ENCODE measurements at regions not wholly inside any gene's neighbourhood (a gene's known extent, or its start where the extent isn't known, plus 50 kb on each side); places are given as distances from the start of the nearest gene placed in this dataset.
"Not testable (repeated sequence)": the region's sequence is repeated elsewhere in the genome, so short reads cannot be mapped to it uniquely, and the experiment has no call there.

- not testable (repeated sequence) for H4K91ac ChIP-seq (ENCODE audit: low read depth, low read length, poor library complexity); H4K8ac ChIP-seq (ENCODE audit: low read depth, low read length); H3K27ac ChIP-seq (replicated peaks; ENCODE audit: low read length); H3K4ac ChIP-seq (ENCODE audit: low read length); H2AK5ac ChIP-seq (ENCODE audit: low read depth, low read length); H3K4me1 ChIP-seq (ENCODE audit: control insufficient read depth in 2 of 2, insufficient read depth in 1 of 2, low read depth in 1 of 2, low read length in 2 of 2); H3K4me2 ChIP-seq (ENCODE audit: insufficient read depth, low read length, poor library complexity, severe bottlenecking); H2BK15ac ChIP-seq (ENCODE audit: low read length); H3K9ac ChIP-seq (ENCODE audit: low read depth, low read length, poor library complexity); H3K23ac ChIP-seq (ENCODE audit: low read depth, low read length, poor library complexity); H3K27me3 ChIP-seq (ENCODE audit: control insufficient read depth in 3 of 3, insufficient read depth in 3 of 3, low read depth in 1 of 3, low read length in 3 of 3); H2BK5ac ChIP-seq (ENCODE audit: low read length); H2AFZ ChIP-seq (ENCODE audit: low read length); H3K9me3 ChIP-seq (replicated peaks in 1 of 2; ENCODE audit: control insufficient read depth in 2 of 2, insufficient read depth in 1 of 2, low read depth in 1 of 2, low read length in 2 of 2); H3K79me1 ChIP-seq (ENCODE audit: low read depth, low read length); H3K36me3 ChIP-seq (replicated peaks in 1 of 2; ENCODE audit: control insufficient read depth in 2 of 2, insufficient read depth in 2 of 2, low read length in 2 of 2); DNase-seq (ENCODE audit: low spot score); H3K4me3 ChIP-seq (ENCODE audit: low read length in 2 of 2); H2BK12ac ChIP-seq (ENCODE audit: low read length); H2BK120ac ChIP-seq (ENCODE audit: low read depth, low read length)
- Histone ChIP-seq H3K18ac (ENCODE audit: low read length) (peak overlapping the region; percentile 17), H3K14ac (ENCODE audit: low read length) (peak overlapping the region; percentile 71)
- no CpG with 5 or more reads among the region's 46 CpGs for WGBS, 2 donors (ENCODE audit: extremely low coverage in 2 of 2, insufficient read length in 2 of 2, insufficient replicate concordance in 1 of 2)
Observed at GRCh38 chr10:65053831-65054351, 1532.7 kb downstream of the REEP3 start.

- not testable (repeated sequence) for H2AFZ ChIP-seq (ENCODE audit: low read length)
- no CpG with 5 or more reads among the region's 12 CpGs for WGBS, 2 donors (ENCODE audit: extremely low coverage in 2 of 2, insufficient read length in 2 of 2, insufficient replicate concordance in 1 of 2)
Observed at GRCh38 chr10:65054701-65055100, 1533.5 kb downstream of the REEP3 start.

GRCh38 chr10:65065278-65065677, 1544.1 kb downstream of the REEP3 start:
- no peak overlapping the region for H2BK120ac ChIP-seq (ENCODE audit: low read depth, low read length)
- WGBS, 2 donors (ENCODE audit: extremely low coverage in 2 of 2, insufficient read length in 2 of 2, insufficient replicate concordance in 1 of 2) = no CpG with 5 or more reads among the region's 1 CpG

More at GRCh38 chr10:65054701-65055100, 1533.5 kb downstream of the REEP3 start:
- not testable (repeated sequence) for H2BK15ac ChIP-seq (ENCODE audit: low read length); H3K4me3 ChIP-seq (ENCODE audit: low read length in 2 of 2); H3K4me2 ChIP-seq (ENCODE audit: insufficient read depth, low read length, poor library complexity, severe bottlenecking); H2AK5ac ChIP-seq (ENCODE audit: low read depth, low read length); H3K79me1 ChIP-seq (ENCODE audit: low read depth, low read length); H2BK5ac ChIP-seq (ENCODE audit: low read length); H3K36me3 ChIP-seq (replicated peaks in 1 of 2; ENCODE audit: control insufficient read depth in 2 of 2, insufficient read depth in 2 of 2, low read length in 2 of 2); DNase-seq (ENCODE audit: low spot score); H3K9ac ChIP-seq (ENCODE audit: low read depth, low read length, poor library complexity); H3K14ac ChIP-seq (ENCODE audit: low read length); H3K9me3 ChIP-seq (replicated peaks in 1 of 2; ENCODE audit: control insufficient read depth in 2 of 2, insufficient read depth in 1 of 2, low read depth in 1 of 2, low read length in 2 of 2); H4K91ac ChIP-seq (ENCODE audit: low read depth, low read length, poor library complexity); H2BK120ac ChIP-seq (ENCODE audit: low read depth, low read length); H3K27me3 ChIP-seq (ENCODE audit: control insufficient read depth in 3 of 3, insufficient read depth in 3 of 3, low read depth in 1 of 3, low read length in 3 of 3); H3K27ac ChIP-seq (replicated peaks; ENCODE audit: low read length); H3K4me1 ChIP-seq (ENCODE audit: control insufficient read depth in 2 of 2, insufficient read depth in 1 of 2, low read depth in 1 of 2, low read length in 2 of 2); H3K23ac ChIP-seq (ENCODE audit: low read depth, low read length, poor library complexity); H3K4ac ChIP-seq (ENCODE audit: low read length); H2BK12ac ChIP-seq (ENCODE audit: low read length); H3K18ac ChIP-seq (ENCODE audit: low read length); H4K8ac ChIP-seq (ENCODE audit: low read depth, low read length)

GRCh38 chr10:65083222-65083621, 1562.0 kb downstream of the REEP3 start:
- H3K9ac ChIP-seq (ENCODE audit: low read depth, low read length, poor library complexity) = no peak overlapping the region
- no peak overlapping the region for H3K4me2 ChIP-seq (ENCODE audit: insufficient read depth, low read length, poor library complexity, severe bottlenecking)
- no peak overlapping the region for H4K91ac ChIP-seq (ENCODE audit: low read depth, low read length, poor library complexity)
- no peaks in the 10 kb centered on the region for H3K79me1 ChIP-seq (ENCODE audit: low read depth, low read length)
- no peak for DNase-seq (ENCODE audit: low spot score)
- no peaks in the 10 kb centered on the region for H3K27me3 ChIP-seq (ENCODE audit: control insufficient read depth in 3 of 3, insufficient read depth in 3 of 3, low read depth in 1 of 3, low read length in 3 of 3)
- H3K14ac ChIP-seq (ENCODE audit: low read length) = no peak overlapping the region
- no peaks in the 10 kb centered on the region for H3K36me3 ChIP-seq (replicated peaks in 1 of 2; ENCODE audit: control insufficient read depth in 2 of 2, insufficient read depth in 2 of 2, low read length in 2 of 2)
- peak overlapping the region in 1 of 2 donors; percentile 15 for H3K4me3 ChIP-seq (ENCODE audit: low read length in 2 of 2)
- no peak overlapping the region for H2AK5ac ChIP-seq (ENCODE audit: low read depth, low read length)
- no CpG with 5 or more reads among the region's 6 CpGs for WGBS, 2 donors (ENCODE audit: extremely low coverage in 2 of 2, insufficient read length in 2 of 2, insufficient replicate concordance in 1 of 2)
- no peak overlapping the region for H3K27ac ChIP-seq (replicated peaks; ENCODE audit: low read length)
- H4K8ac ChIP-seq (ENCODE audit: low read depth, low read length) = no peak overlapping the region
- H2AFZ ChIP-seq (ENCODE audit: low read length) = no peak overlapping the region
- H3K9me3 ChIP-seq (replicated peaks in 1 of 2; ENCODE audit: control insufficient read depth in 2 of 2, insufficient read depth in 1 of 2, low read depth in 1 of 2, low read length in 2 of 2) = peaks cover 2 to 8% of the 10 kb centered on the region in 2 donors
- H3K4me1 ChIP-seq (ENCODE audit: control insufficient read depth in 2 of 2, insufficient read depth in 1 of 2, low read depth in 1 of 2, low read length in 2 of 2) = no peaks in the 10 kb centered on the region
- no peak overlapping the region for H2BK5ac ChIP-seq (ENCODE audit: low read length)
- H3K23ac ChIP-seq (ENCODE audit: low read depth, low read length, poor library complexity) = no peak overlapping the region
- H3K4ac ChIP-seq (ENCODE audit: low read length) = no peak overlapping the region
- H2BK120ac ChIP-seq (ENCODE audit: low read depth, low read length) = no peak overlapping the region
- no peak overlapping the region for H2BK15ac ChIP-seq (ENCODE audit: low read length)
- peak overlapping the region; percentile 89 for H3K18ac ChIP-seq (ENCODE audit: low read length)
- no peak overlapping the region for H2BK12ac ChIP-seq (ENCODE audit: low read length)

More at GRCh38 chr10:65065278-65065677, 1544.1 kb downstream of the REEP3 start:
- Histone ChIP-seq H3K23ac (ENCODE audit: low read depth, low read length, poor library complexity) (no peak overlapping the region), H4K8ac (ENCODE audit: low read depth, low read length) (no peak overlapping the region), H2BK15ac (ENCODE audit: low read length) (no peak overlapping the region), H3K14ac (ENCODE audit: low read length) (no peak overlapping the region), H3K4me1 (ENCODE audit: control insufficient read depth in 2 of 2, insufficient read depth in 1 of 2, low read depth in 1 of 2, low read length in 2 of 2) (no peaks in the 10 kb centered on the region), H2BK12ac (ENCODE audit: low read length) (no peak overlapping the region), H2AFZ (ENCODE audit: low read length) (no peak overlapping the region), H2AK5ac (ENCODE audit: low read depth, low read length) (no peak overlapping the region), H3K18ac (ENCODE audit: low read length) (no peak overlapping the region), H3K9me3 (replicated peaks in 1 of 2; ENCODE audit: control insufficient read depth in 2 of 2, insufficient read depth in 1 of 2, low read depth in 1 of 2, low read length in 2 of 2) (no peaks in the 10 kb centered on the region), H4K91ac (ENCODE audit: low read depth, low read length, poor library complexity) (no peak overlapping the region), H3K4me3 (ENCODE audit: low read length in 2 of 2) (no peak overlapping the region), H3K9ac (ENCODE audit: low read depth, low read length, poor library complexity) (no peak overlapping the region), H3K27ac (replicated peaks; ENCODE audit: low read length) (no peak overlapping the region), H2BK5ac (ENCODE audit: low read length) (no peak overlapping the region), H3K79me1 (ENCODE audit: low read depth, low read length) (no peaks in the 10 kb centered on the region), H3K36me3 (replicated peaks in 1 of 2; ENCODE audit: control insufficient read depth in 2 of 2, insufficient read depth in 2 of 2, low read length in 2 of 2) (no peaks in the 10 kb centered on the region), H3K27me3 (ENCODE audit: control insufficient read depth in 3 of 3, insufficient read depth in 3 of 3, low read depth in 1 of 3, low read length in 3 of 3) (no peaks in the 10 kb centered on the region), H3K4ac (ENCODE audit: low read length) (no peak overlapping the region), H3K4me2 (ENCODE audit: insufficient read depth, low read length, poor library complexity, severe bottlenecking) (no peak overlapping the region)
- DNase-seq (ENCODE audit: low spot score) = no peak

Data from neuronal stem cell (in vitro differentiated cells).